ENCODE measurements at regions not wholly inside any gene's neighbourhood (a gene's known extent, or its start where the extent isn't known, plus 50 kb on each side); places are given as distances from the start of the nearest gene placed in this dataset.

DNA sequence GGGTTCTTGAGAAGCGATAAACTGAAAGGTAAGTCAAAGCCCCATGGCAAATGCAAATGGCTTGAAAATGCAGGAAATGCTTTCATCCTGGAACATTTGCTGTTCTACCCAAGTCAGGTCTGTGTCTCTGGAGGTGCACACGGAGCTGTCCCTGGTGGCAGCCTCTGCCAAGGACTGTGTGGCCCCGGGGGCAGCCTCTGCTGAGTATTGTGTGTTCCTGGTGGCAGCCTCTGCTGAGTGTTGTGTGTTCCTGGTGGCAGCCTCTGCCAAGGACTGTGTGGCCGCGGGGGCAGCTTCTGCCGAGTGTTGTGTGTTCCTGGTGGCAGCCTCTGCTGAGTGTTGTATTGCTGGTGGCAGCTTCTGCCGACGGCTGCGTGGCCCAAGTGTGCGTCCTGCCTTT is 135.6 kb upstream of the ALKAL2 start:
- TF ChIP-seq, protein P1, sequence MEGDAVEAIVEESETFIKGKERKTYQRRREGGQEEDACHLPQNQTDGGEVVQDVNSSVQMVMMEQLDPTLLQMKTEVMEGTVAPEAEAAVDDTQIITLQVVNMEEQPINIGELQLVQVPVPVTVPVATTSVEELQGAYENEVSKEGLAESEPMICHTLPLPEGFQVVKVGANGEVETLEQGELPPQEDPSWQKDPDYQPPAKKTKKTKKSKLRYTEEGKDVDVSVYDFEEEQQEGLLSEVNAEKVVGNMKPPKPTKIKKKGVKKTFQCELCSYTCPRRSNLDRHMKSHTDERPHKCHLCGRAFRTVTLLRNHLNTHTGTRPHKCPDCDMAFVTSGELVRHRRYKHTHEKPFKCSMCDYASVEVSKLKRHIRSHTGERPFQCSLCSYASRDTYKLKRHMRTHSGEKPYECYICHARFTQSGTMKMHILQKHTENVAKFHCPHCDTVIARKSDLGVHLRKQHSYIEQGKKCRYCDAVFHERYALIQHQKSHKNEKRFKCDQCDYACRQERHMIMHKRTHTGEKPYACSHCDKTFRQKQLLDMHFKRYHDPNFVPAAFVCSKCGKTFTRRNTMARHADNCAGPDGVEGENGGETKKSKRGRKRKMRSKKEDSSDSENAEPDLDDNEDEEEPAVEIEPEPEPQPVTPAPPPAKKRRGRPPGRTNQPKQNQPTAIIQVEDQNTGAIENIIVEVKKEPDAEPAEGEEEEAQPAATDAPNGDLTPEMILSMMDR (IDR thresholded peaks at IDR 0.05), result no peak
- TF ChIP-seq POLR2A (IDR thresholded peaks at IDR 0.05), result no peak
